GM12878 (cell line): ENCODE measurements at regions not wholly inside any gene's neighbourhood (a gene's known extent, or its start where the extent isn't known, plus 50 kb on each side); places are given as distances from the start of the nearest gene placed in this dataset.

Experiments
- ATF3 ChIP-seq: IDR thresholded peaks from 2 replicates; pipeline ENCODE4 v1.6.1; 2011; ENCODE audit warnings: low read depth, mild to moderate bottlenecking, low read length, moderate library complexity, borderline replicate concordance; ENCODE audit errors: extremely low read depth
- DPF2 ChIP-seq: fragments of 450-650 bp; IDR thresholded peaks from 2 replicates; pipeline ENCODE4 v1.6.1; 2017; ENCODE audit warnings: mild to moderate bottlenecking
- GABPA ChIP-seq: IDR thresholded peaks from 2 replicates; pipeline ENCODE4 v1.6.1; 2014; ENCODE audit warnings: antibody characterized with exemption, low read depth, mild to moderate bottlenecking, inconsistent platforms
- KAT2A ChIP-seq: conservative IDR thresholded peaks from 2 replicates; pipeline ENCODE4 v1.6.1; 2011; ENCODE audit warnings: low read depth, low read length; ENCODE audit not compliant: control insufficient read depth
- MYC ChIP-seq: IDR thresholded peaks from 2 replicates; pipeline ENCODE4 v1.6.1; 2011; ENCODE audit warnings: mild to moderate bottlenecking, low read length, moderate library complexity, inconsistent platforms; ENCODE audit not compliant: insufficient read depth, insufficient replicate concordance, insufficient read length, severe bottlenecking
- POLR2A ChIP-seq: IDR thresholded peaks from 2 replicates; pipeline ENCODE4 v1.6.1; 2011; ENCODE audit warnings: low read depth, mild to moderate bottlenecking, low read length
- RAD21 ChIP-seq: IDR thresholded peaks from 2 replicates; pipeline ENCODE4 v1.6.1; 2011; ENCODE audit warnings: mild to moderate bottlenecking, low read depth, low read length, moderate library complexity; ENCODE audit not compliant: insufficient read depth
- RAD51 ChIP-seq: fragments of 450-650 bp; IDR thresholded peaks from 2 replicates; pipeline ENCODE4 v1.6.1; 2016; ENCODE audit warnings: moderate library complexity, mild to moderate bottlenecking, inconsistent platforms
- RCOR1 ChIP-seq: conservative IDR thresholded peaks from 2 replicates; pipeline ENCODE4 v1.6.1; 2012; ENCODE audit warnings: low read depth, low read length, improper control_type of control experiment
- SMC3 ChIP-seq: IDR thresholded peaks from 2 replicates; pipeline ENCODE4 v1.6.1; 2011; ENCODE audit warnings: low read length, improper control_type of control experiment, borderline replicate concordance
- ZBTB4 ChIP-seq: fragments of 450-650 bp; formaldehyde crosslinking; IDR thresholded peaks from 2 replicates; pipeline ENCODE4 v1.4.0; 2022; ENCODE audit warnings: mild to moderate bottlenecking, moderate library complexity
- ZNF24 ChIP-seq: fragments of 450-650 bp; IDR thresholded peaks from 2 replicates; pipeline ENCODE4 v1.6.1; 2017; ENCODE audit warnings: antibody characterized with exemption, mild to moderate bottlenecking
- TF ChIP-seq, protein P1 (sequence below), 3 experiments: IDR thresholded peaks in 2 of 3; conservative IDR thresholded peaks in 1 of 3; 2 replicates each; pipeline ENCODE4 v1.5.1; 2011; ENCODE audit warnings: low read depth in 3 of 3, low read length in 3 of 3, mild to moderate bottlenecking in 3 of 3, control low read depth in 2 of 3, moderate library complexity in 2 of 3, inconsistent platforms in 1 of 3, mixed read lengths in 1 of 3; ENCODE audit not compliant: control insufficient read depth in 2 of 3, insufficient read depth in 1 of 3; ENCODE audit errors: extremely low read depth in 1 of 3
- TF ChIP-seq, protein P2 (sequence below): IDR thresholded peaks from 2 replicates; pipeline ENCODE4 v1.6.1; 2012; ENCODE audit warnings: low read depth, low read length, improper control_type of control experiment

GRCh38 chr11:110356762-110357671 is 60.6 kb upstream of the RDX start:
- no peak for TF ChIP-seq MYC
- TF ChIP-seq, protein P1, sequence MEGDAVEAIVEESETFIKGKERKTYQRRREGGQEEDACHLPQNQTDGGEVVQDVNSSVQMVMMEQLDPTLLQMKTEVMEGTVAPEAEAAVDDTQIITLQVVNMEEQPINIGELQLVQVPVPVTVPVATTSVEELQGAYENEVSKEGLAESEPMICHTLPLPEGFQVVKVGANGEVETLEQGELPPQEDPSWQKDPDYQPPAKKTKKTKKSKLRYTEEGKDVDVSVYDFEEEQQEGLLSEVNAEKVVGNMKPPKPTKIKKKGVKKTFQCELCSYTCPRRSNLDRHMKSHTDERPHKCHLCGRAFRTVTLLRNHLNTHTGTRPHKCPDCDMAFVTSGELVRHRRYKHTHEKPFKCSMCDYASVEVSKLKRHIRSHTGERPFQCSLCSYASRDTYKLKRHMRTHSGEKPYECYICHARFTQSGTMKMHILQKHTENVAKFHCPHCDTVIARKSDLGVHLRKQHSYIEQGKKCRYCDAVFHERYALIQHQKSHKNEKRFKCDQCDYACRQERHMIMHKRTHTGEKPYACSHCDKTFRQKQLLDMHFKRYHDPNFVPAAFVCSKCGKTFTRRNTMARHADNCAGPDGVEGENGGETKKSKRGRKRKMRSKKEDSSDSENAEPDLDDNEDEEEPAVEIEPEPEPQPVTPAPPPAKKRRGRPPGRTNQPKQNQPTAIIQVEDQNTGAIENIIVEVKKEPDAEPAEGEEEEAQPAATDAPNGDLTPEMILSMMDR (IDR thresholded peaks at IDR 0.05 in 2 of 3, conservative IDR thresholded peaks at IDR 0.05 in 1 of 3; ENCODE audit: control insufficient read depth in 2 of 3, extremely low read depth in 1 of 3, insufficient read depth in 1 of 3, low read depth in 3 of 3, low read length in 3 of 3) = no peak
- TF ChIP-seq DPF2 = no peak
- no peak for TF ChIP-seq SMC3
- TF ChIP-seq ZNF24 = no peak
- TF ChIP-seq RCOR1 = no peak
- no peak for TF ChIP-seq KAT2A
- TF ChIP-seq POLR2A = no peak
- no peak for TF ChIP-seq ZBTB4
- TF ChIP-seq, protein P2, sequence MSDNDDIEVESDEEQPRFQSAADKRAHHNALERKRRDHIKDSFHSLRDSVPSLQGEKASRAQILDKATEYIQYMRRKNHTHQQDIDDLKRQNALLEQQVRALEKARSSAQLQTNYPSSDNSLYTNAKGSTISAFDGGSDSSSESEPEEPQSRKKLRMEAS = no peak
- no peak for TF ChIP-seq RAD51
- TF ChIP-seq GABPA = no peak
- no peak for TF ChIP-seq ATF3
- no peak for TF ChIP-seq RAD21
